Mammary epithelial cell (primary cell): ENCODE measurements at regions not wholly inside any gene's neighbourhood (a gene's known extent, or its start where the extent isn't known, plus 50 kb on each side); places are given as distances from the start of the nearest gene placed in this dataset.

Source experiments
- EZH2 ChIP-seq: IDR thresholded peaks from 2 replicates; pipeline ENCODE4 v1.6.1; 2012; ENCODE audit warnings: low read length, inconsistent platforms, borderline replicate concordance
- TF ChIP-seq, protein P1 (sequence below), 2 donors: IDR thresholded peaks in 1 of 2; conservative IDR thresholded peaks in 1 of 2; 2 replicates each; pipeline ENCODE4 v1.5.1; 2011 to 2012; ENCODE audit warnings: inconsistent platforms in 2 of 2, low read length in 2 of 2, mild to moderate bottlenecking in 2 of 2, control low read depth in 1 of 2, low read depth in 1 of 2; ENCODE audit not compliant: insufficient read depth in 1 of 2; ENCODE audit errors: extremely low read depth in 1 of 2

GRCh38 chr2:65485839-65486238, 53.4 kb upstream of the SPRED2 start:
- no peak for TF ChIP-seq EZH2
- TF ChIP-seq, protein P1, sequence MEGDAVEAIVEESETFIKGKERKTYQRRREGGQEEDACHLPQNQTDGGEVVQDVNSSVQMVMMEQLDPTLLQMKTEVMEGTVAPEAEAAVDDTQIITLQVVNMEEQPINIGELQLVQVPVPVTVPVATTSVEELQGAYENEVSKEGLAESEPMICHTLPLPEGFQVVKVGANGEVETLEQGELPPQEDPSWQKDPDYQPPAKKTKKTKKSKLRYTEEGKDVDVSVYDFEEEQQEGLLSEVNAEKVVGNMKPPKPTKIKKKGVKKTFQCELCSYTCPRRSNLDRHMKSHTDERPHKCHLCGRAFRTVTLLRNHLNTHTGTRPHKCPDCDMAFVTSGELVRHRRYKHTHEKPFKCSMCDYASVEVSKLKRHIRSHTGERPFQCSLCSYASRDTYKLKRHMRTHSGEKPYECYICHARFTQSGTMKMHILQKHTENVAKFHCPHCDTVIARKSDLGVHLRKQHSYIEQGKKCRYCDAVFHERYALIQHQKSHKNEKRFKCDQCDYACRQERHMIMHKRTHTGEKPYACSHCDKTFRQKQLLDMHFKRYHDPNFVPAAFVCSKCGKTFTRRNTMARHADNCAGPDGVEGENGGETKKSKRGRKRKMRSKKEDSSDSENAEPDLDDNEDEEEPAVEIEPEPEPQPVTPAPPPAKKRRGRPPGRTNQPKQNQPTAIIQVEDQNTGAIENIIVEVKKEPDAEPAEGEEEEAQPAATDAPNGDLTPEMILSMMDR (conservative IDR thresholded peaks at IDR 0.05 in 1 of 2, IDR thresholded peaks at IDR 0.05 in 1 of 2; ENCODE audit: extremely low read depth in 1 of 2, insufficient read depth in 1 of 2, low read depth in 1 of 2, low read length in 2 of 2) = no peak
